NCI-H1436 (cell line): ENCODE measurements at regions not wholly inside any gene's neighbourhood (a gene's known extent, or its start where the extent isn't known, plus 50 kb on each side); places are given as distances from the start of the nearest gene placed in this dataset.
A peak's percentile ranks its signal among the peaks of the same experiment; 100 is the strongest.

Experiments used
- DNase-seq: peaks from one replicate; lab custom pipeline; 2025; lab: John Stamatoyannopoulos, UW

DNA sequence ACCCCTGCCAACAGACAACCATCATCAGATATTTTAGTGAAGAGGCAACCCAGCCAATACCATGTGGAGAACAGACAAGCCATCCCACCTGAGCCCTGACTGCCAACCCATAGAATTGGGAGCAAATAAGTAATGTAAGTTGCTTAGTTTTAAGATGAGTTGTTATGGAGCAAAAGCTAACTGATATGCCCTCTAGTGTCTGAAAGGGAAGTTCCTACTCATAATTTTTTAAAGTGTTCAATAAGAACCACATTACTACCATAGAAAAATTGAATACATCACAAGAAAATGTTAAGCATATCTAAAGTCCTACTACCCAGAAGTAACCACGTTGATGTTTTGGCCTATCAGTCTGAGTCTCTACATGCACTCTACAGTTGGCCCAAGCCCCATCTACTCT lies 50.8 kb upstream of the SLC36A4 start:
- DNase-seq, result no peak

DNA sequence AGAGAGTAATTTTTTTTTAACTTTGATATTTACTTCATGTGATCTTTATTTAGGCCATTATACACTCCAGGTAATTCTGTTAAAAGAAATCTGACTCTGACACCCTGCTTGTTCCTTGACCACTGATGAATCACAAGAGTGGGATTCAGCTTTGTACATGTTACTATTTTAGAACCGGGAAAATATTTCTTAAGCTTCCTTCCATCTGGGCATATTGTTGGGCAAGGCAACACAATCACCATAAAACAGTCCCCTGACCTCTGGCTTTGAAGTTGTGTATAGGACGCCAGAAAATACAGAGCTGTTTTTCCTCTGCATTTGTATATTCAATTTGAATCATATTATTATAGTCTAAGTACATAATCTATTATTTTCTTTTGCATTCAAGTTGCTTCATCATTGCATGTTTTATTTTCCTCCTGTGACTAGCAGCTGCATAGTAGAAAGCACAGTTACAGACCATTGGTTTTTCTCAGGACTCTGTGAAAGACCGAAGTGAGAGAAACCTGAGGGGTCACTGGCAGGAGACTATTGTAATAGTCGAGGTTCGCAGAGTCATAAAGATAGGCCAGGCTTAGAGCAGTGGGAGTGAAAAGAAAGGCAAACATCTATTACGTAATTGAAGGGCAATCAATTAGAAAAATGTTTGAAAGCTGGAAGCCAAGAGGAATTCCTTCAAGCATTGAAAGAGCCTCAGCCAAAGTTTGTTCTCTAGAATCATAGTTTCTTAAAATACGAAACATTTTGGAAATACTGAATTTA lies 51.8 kb upstream of the SLC36A4 start:
- DNase-seq, result no peak

DNA sequence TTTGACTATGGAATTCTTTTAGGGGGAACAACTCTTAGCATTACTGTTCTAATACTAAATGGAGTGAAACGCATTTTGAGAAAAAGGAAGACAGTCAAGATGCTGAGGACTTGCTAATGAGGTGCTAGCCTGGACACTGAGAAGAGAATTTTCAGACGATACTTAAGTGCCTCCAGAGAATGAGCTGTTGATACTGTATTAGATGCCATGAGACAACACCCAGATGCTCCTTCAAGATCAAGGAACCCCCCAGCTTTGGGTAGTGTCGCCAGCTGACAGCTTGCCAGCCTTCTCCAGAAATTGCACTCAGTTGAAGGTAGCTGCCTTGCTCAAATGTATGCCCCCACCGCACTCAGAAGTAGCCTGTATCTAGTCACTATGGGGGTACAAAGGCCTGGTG lies 52.5 kb upstream of the SLC36A4 start:
- no peak for DNase-seq

DNA sequence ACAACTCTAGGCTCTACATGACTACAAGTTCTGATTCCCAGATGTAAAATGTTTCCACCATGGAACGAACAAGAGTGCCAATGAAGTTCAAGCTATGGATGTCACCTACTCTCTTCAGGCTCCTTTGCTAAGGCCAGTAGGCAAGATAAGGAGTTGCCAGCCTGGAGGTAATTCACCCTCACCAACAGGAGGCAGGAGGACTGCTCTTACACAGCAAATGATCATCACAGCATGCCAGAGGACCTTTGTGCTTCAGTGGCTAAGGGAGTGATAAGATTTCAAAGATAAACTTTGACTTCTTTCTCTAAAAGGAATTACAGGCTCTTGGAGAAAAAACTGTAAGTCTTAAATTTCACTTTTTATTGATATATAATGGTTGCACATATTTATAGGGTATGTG lies 54.1 kb upstream of the SLC36A4 start:
- no peak for DNase-seq

DNA sequence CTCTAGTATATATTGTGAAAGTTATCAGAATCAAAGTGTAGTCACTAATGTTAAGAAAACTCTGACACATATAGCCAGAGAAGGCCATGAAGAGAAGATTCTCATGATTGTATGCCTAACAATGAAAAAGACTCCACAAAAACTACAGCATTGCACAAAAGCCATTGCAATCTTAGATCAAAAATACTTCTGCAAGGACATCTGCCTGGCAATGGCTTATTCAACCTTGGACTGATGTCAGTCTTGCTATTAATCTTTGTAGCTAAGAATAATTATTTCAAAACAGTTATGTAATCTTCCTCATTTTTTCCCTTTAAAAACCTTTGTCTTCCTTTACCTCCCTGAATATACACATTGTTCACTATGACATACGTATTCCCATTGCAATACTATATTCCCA lies 55.3 kb upstream of the SLC36A4 start:
- DNase-seq, result no peak

DNA sequence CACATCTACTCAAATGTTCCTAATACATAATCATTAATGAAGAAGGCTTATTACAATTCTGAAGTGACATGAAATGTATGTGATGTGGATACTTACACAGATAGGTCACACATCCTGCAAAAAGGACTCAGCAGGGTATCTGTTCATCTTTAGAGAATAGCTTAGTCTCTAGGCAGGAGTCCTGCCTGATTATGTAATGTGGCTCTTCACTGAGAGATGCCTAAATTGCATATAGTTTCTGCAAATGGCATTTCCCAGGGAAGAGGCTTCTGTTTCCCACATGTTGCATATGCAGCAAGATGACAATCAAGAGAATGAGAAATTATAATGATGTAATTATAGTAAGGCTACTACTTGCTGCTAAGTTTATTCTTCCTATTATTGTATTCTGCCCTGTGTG lies 58.8 kb upstream of the SLC36A4 start:
- DNase-seq, result no peak

DNA sequence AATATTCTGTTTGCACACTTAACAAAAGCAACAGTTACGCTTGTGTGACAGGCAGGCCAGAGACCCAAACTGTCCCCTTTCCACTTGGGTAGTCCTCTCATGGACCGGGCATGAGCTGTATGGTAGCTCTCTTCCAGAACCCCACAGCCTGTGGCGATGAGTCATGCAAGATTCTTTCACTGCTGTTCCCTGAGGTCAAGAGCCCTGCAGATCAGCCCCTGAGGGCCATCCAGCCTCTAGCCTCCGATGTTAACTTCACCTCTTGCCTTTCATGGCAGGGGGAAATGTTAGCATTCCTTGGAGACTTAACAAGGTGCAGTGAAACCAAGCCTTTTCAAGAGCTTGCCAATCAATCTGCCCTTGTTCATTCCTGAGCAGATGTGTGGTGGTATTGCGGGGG lies 63.2 kb upstream of the DEUP1 start:
- DNase-seq, result no peak

DNA sequence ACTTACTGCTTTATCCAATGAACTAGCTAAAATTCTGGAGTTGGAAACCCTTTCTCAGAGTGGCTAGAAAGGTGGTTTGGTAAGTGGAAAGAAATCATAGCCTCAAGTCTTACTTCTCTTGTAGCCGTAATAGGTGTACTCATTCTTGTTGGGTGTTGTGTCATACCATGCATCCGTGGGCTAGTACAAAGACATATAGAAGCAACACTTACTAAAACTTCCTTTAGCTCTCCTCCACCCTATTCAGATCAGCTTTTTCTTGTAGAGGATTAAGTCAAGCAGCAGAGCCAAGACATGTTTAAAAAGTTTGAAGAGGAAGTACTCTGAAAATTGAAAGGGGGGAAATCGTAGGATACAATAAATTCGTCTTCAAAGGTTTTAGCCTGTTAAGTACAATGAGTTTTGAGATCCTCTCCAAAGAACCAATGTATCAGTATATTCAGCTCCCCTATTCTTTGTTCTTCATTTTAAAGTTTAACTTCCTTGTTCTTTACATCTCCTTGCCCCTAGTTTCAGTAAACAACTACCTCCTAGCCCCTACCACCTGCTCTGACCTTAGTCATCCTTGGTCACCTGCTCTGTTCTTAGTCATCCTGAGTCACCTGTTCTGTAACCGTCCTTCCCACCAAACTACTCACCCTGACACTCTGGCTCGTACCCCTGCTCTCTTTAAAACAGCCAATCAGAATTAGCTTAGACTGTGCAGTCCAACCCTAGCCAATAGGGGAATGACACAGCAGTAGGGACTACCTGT lies 62.1 kb upstream of the DEUP1 start:
- DNase-seq, result no peak

DNA sequence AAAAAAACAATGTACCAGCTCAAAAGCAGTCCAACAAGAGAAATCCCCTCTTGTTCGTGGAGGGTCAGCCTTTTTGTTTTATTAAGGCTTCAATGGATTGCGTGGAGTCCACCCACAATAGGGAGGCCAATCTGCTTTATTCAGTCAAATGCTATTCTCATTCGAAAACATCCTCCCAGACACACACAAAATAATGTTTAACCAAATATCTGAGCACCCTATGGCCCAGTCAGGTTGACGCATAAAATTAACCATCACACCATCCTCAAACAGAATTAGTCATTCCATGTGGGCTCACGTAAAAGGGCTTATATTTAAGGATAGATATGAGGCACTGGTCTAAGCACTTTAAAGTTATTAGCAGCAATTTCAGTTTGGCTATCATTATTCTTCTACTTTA lies 58.9 kb upstream of the DEUP1 start:
- DNase-seq, result no peak

DNA sequence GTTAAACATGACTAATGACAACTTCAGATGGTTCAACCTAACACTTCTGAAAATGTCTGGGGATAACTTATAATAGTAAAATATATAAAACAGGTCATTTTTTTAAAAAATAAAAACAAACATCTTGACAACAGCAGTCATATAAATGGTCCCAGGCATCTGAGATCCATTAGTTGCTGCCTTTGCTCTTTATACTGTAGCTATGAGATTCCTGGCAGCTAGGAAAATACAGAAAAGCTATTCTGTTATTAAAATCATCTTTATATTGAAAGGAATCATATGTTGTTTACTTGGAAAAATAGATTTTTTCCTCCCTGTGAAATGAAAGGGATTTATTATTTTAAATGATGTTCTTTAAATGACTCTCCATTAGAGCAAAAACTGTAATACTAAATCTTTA lies 55.7 kb upstream of the DEUP1 start:
- no peak for DNase-seq

DNA sequence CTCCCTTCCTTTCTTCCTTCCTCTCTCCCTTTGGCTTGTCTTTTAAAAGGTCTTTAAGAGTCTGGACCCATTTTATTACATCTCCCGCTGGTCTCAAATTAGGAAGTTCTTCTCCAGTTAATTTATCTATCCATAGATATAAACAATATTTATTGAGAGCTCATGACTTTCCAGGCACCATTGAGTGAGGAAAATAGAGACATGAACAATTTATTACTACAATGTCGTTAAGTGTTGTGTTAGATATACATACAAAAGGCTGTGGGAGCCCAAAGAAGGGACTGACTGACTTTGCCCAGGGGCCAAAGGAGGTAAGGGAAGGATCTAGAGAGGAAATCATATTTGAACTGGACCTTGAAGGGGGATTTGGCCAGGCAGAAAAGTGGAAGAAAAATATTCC lies 51.6 kb upstream of the DEUP1 start:
- no peak for DNase-seq

DNA sequence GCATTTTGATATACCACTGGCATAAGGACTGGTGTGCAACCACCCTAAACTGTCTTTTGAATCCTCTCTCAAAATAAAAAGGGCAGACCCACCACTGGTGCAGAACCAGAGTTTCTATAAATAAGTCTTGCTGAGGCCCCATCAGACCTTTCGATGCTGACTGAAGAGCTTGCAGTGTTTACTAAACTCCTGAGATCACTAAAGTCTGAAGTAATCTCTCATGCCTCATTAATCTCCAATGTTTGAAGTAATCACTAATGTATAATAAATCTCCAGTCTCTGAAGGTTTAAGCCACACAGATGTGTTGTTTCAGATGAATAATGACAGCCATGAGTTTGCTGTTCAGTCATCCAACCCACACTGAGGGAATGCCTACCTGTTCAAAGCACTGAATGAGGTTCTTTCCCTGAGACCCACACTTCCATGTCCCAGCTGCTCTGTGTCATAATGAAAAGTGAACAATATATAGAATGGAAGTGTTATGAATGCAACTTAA lies 50.6 kb upstream of the DEUP1 start:
- DNase-seq, result peak; percentile 11
